ENCODE measurements at regions not wholly inside any gene's neighbourhood (a gene's known extent, or its start where the extent isn't known, plus 50 kb on each side); places are given as distances from the start of the nearest gene placed in this dataset.

DNA sequence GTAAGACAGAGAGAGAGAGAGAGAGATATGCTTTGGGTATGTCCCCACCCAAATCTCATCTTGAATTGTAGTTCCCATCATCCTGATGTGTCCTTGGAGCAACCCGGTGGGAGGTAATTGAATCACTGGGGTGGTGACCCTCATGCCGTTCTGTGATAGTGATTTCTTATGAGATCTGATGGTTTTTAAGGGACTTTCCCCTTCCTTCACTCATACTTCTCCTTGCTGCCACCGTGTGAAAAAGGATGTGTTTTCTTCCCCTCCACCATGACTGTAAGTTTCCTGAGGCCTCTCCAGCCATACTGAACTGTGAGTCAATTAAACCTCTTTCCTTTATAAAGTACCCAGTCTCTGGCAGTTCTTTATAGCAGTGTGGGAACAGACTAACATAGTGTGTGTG is 60.3 kb downstream of the EOMES start:
- TF ChIP-seq, protein P1, sequence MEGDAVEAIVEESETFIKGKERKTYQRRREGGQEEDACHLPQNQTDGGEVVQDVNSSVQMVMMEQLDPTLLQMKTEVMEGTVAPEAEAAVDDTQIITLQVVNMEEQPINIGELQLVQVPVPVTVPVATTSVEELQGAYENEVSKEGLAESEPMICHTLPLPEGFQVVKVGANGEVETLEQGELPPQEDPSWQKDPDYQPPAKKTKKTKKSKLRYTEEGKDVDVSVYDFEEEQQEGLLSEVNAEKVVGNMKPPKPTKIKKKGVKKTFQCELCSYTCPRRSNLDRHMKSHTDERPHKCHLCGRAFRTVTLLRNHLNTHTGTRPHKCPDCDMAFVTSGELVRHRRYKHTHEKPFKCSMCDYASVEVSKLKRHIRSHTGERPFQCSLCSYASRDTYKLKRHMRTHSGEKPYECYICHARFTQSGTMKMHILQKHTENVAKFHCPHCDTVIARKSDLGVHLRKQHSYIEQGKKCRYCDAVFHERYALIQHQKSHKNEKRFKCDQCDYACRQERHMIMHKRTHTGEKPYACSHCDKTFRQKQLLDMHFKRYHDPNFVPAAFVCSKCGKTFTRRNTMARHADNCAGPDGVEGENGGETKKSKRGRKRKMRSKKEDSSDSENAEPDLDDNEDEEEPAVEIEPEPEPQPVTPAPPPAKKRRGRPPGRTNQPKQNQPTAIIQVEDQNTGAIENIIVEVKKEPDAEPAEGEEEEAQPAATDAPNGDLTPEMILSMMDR (IDR thresholded peaks at IDR 0.05), result no peak
- no peak for TF ChIP-seq POLR2A (IDR thresholded peaks at IDR 0.05)
